EH (cell line): ENCODE measurements at regions not wholly inside any gene's neighbourhood (a gene's known extent, or its start where the extent isn't known, plus 50 kb on each side); places are given as distances from the start of the nearest gene placed in this dataset.

ENCODE experiments used
- DNase-seq: peaks from one replicate; pipeline ENCODE4 v3.0.0-alpha.2; 2015; ENCODE audit warnings: low read depth

- no peak for DNase-seq
These were observed 62.9 kb upstream of the ZEB2 start for GRCh38 chr2:144582651-144583380.

GRCh38 chr2:144580521-144581161, 60.7 kb upstream of the ZEB2 start:
- no peak for DNase-seq

GRCh38 chr2:144579556-144579955, 59.6 kb upstream of the ZEB2 start:
- DNase-seq: no peak

- no peak for DNase-seq
These were observed 58.2 kb upstream of the ZEB2 start for GRCh38 chr2:144578099-144578498.

GRCh38 chr2:144572977-144573376, 53.1 kb upstream of the ZEB2 start:
- DNase-seq: no peak

GRCh38 chr2:144571770-144572169, 51.9 kb upstream of the ZEB2 start:
- no peak for DNase-seq

- DNase-seq: no peak
These were observed 50.6 kb upstream of the ZEB2 start for GRCh38 chr2:144570566-144570965.
